ENCODE measurements at regions not wholly inside any gene's neighbourhood (a gene's known extent, or its start where the extent isn't known, plus 50 kb on each side); places are given as distances from the start of the nearest gene placed in this dataset.
A peak's percentile ranks its signal among the peaks of the same experiment; 100 is the strongest.
"Not testable (repeated sequence)": the region's sequence is repeated elsewhere in the genome, so short reads cannot be mapped to it uniquely, and the experiment has no call there.

- DNase-seq (ENCODE audit: low read depth in 2 of 2): no peak
Observed at GRCh38 chr2:190150413-190150812, 87.9 kb upstream of the MSTN start.

GRCh38 chr2:190149908-190150307 is 87.4 kb upstream of the MSTN start:
- DNase-seq (ENCODE audit: low read depth in 2 of 2): no peak

- no peak for DNase-seq (ENCODE audit: low read depth in 2 of 2)
Observed at GRCh38 chr2:190149200-190149599, 86.7 kb upstream of the MSTN start.

- DNase-seq (ENCODE audit: low read depth in 2 of 2): not testable (repeated sequence)
Observed at GRCh38 chr2:190146109-190146508, 83.6 kb upstream of the MSTN start.

- not testable (repeated sequence) for DNase-seq (ENCODE audit: low read depth in 2 of 2)
Observed at GRCh38 chr2:190140474-190140873, 77.9 kb upstream of the MSTN start.

- DNase-seq (ENCODE audit: low read depth in 2 of 2): no peak
Observed at GRCh38 chr2:190139371-190139770, 76.8 kb upstream of the MSTN start.

- DNase-seq (ENCODE audit: low read depth in 2 of 2): no peak
Observed at GRCh38 chr2:190138032-190138431, 75.5 kb upstream of the MSTN start.

GRCh38 chr2:190137561-190137960 is 75.0 kb upstream of the MSTN start:
- DNase-seq (ENCODE audit: low read depth in 2 of 2): no peak

- no peak for DNase-seq (ENCODE audit: low read depth in 2 of 2)
Observed at GRCh38 chr2:190136825-190137224, 74.3 kb upstream of the MSTN start.

- DNase-seq (ENCODE audit: low read depth in 2 of 2): no peak
Observed at GRCh38 chr2:190136259-190136658, 73.7 kb upstream of the MSTN start.

- no peak for DNase-seq (ENCODE audit: low read depth in 2 of 2)
Observed at GRCh38 chr2:190129421-190130199, 67.1 kb upstream of the MSTN start.

GRCh38 chr2:190127651-190128050 is 65.1 kb upstream of the MSTN start:
- no peak for DNase-seq (ENCODE audit: low read depth in 2 of 2)

GRCh38 chr2:190126798-190127197 is 64.3 kb upstream of the MSTN start:
- no peak for DNase-seq (ENCODE audit: low read depth in 2 of 2)

GRCh38 chr2:190123956-190124355 is 61.4 kb upstream of the MSTN start:
- DNase-seq (ENCODE audit: low read depth in 2 of 2): no peak

- no peak for DNase-seq (ENCODE audit: low read depth in 2 of 2)
Observed at GRCh38 chr2:190121971-190122370, 59.4 kb upstream of the MSTN start.

- DNase-seq (ENCODE audit: low read depth in 2 of 2): no peak
Observed at GRCh38 chr2:190121305-190121704, 58.8 kb upstream of the MSTN start.

- DNase-seq (ENCODE audit: low read depth in 2 of 2): no peak
Observed at GRCh38 chr2:190119923-190120590, 57.5 kb upstream of the MSTN start.

GRCh38 chr2:190119257-190119656 is 56.7 kb upstream of the MSTN start:
- DNase-seq (ENCODE audit: low read depth in 2 of 2): peak in 1 of 2 donors; percentile 10

GRCh38 chr2:190117305-190117704 is 54.8 kb upstream of the MSTN start:
- DNase-seq (ENCODE audit: low read depth in 2 of 2): no peak

GRCh38 chr2:190113000-190113399 is 50.5 kb upstream of the MSTN start:
- no peak for DNase-seq (ENCODE audit: low read depth in 2 of 2)

Measured in stimulated activated CD8-positive, alpha-beta memory T cell treated with anti-CD3 and anti-CD28 coated beads, Interleukin-15, amount 100 ng/mL, for 48 hours (primary cell).